SK-N-MC (cell line): ENCODE measurements at regions not wholly inside any gene's neighbourhood (a gene's known extent, or its start where the extent isn't known, plus 50 kb on each side); places are given as distances from the start of the nearest gene placed in this dataset.

Experiments used
- EZH2 ChIP-seq: fragments of 200-600 bp; sonication (generic); IDR thresholded peaks from one replicate; pipeline ENCODE4 v1.6.1; 2017; ENCODE audit warnings: antibody characterized with exemption
- FOXP2 ChIP-seq: optimal IDR thresholded peaks from 2 replicates; pipeline ENCODE3; 2011; ENCODE audit warnings: mild to moderate bottlenecking, moderate library complexity; ENCODE audit not compliant: insufficient read depth; ENCODE audit errors: extremely low read length, control extremely low read depth
- POLR2AphosphoS5 ChIP-seq: IDR thresholded peaks from 2 replicates; pipeline ENCODE4 v1.6.1; 2012; ENCODE audit warnings: mild to moderate bottlenecking, low read depth, low read length, borderline replicate concordance

DNA sequence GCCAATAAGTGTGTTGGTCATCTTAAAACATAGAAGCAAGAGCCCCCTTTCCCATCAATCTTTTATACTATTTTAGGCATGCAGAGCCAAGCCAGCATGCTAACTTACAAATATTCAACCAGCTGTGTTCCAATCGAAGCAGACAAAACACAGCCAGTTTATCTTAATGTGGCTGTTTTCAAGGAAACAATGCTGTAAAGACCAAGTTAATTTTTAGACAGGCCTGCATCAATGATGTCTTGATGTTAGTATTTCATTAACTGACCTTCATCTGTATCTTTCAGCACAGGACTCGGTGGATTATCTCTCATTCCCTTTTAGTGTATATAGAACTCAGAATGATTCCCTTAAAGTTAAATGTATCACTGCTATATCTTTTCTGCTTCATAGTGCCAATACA, 262.0 kb upstream of the ZWINT start:
- TF ChIP-seq POLR2AphosphoS5 (no peak), EZH2 (no peak), FOXP2 (no peak)
